HEK293T (cell line): ENCODE measurements at regions not wholly inside any gene's neighbourhood (a gene's known extent, or its start where the extent isn't known, plus 50 kb on each side); places are given as distances from the start of the nearest gene placed in this dataset.

Experiments used
- ARNT ChIP-seq: fragments of 450-650 bp; IDR thresholded peaks from 2 replicates; pipeline ENCODE4 v1.6.1; 2017; ENCODE audit warnings: mild to moderate bottlenecking
- BHLHE40 ChIP-seq: fragments of 450-650 bp; IDR thresholded peaks from 2 replicates; pipeline ENCODE4 v1.6.1; 2016; ENCODE audit warnings: mild to moderate bottlenecking, moderate library complexity, borderline replicate concordance
- CTBP1 ChIP-seq: fragments of 450-650 bp; IDR thresholded peaks from 2 replicates; pipeline ENCODE4 v1.6.1; 2016; ENCODE audit warnings: borderline replicate concordance
- ELF4 ChIP-seq: fragments of 450-650 bp; IDR thresholded peaks from 2 replicates; pipeline ENCODE4 v1.6.1; 2017; ENCODE audit warnings: antibody characterized with exemption
- FOXA1 ChIP-seq: fragments of 450-650 bp; IDR thresholded peaks from 2 replicates; pipeline ENCODE4 v1.6.1; 2016; ENCODE audit warnings: mild to moderate bottlenecking
- FOXM1 ChIP-seq: fragments of 450-650 bp; IDR thresholded peaks from 2 replicates; pipeline ENCODE4 v1.6.1; 2017; ENCODE audit warnings: mild to moderate bottlenecking, borderline replicate concordance
- HDGF ChIP-seq: fragments of 450-650 bp; IDR thresholded peaks from 2 replicates; pipeline ENCODE4 v1.6.1; 2017; ENCODE audit warnings: antibody characterized with exemption, borderline replicate concordance
- LEF1 ChIP-seq: fragments of 450-650 bp; IDR thresholded peaks from 2 replicates; pipeline ENCODE4 v1.6.1; 2017; ENCODE audit warnings: mild to moderate bottlenecking, borderline replicate concordance
- PKNOX1 ChIP-seq: fragments of 450-650 bp; IDR thresholded peaks from 2 replicates; pipeline ENCODE4 v1.6.1; 2016
- SP1 ChIP-seq: fragments of 450-650 bp; IDR thresholded peaks from 2 replicates; pipeline ENCODE4 v1.6.1; 2017
- SUZ12 ChIP-seq: fragments of 450-650 bp; IDR thresholded peaks from 2 replicates; pipeline ENCODE4 v1.6.1; 2016; ENCODE audit warnings: mild to moderate bottlenecking
- TARDBP ChIP-seq: fragments of 450-650 bp; IDR thresholded peaks from 2 replicates; pipeline ENCODE4 v1.6.1; 2016
- ZNF384 ChIP-seq: fragments of 450-650 bp; IDR thresholded peaks from 2 replicates; pipeline ENCODE4 v1.6.1; 2016

- TF ChIP-seq SP1 (no peak), PKNOX1 (no peak), TARDBP (no peak), HDGF (no peak), ARNT (no peak), ZNF384 (no peak), FOXA1 (no peak), BHLHE40 (no peak), CTBP1 (no peak), ELF4 (no peak), FOXM1 (no peak), SUZ12 (no peak), LEF1 (no peak)
Measured at GRCh38 chr14:29126865-29127264, 360.3 kb downstream of the FOXG1 start.
